ENCODE measurements at regions not wholly inside any gene's neighbourhood (a gene's known extent, or its start where the extent isn't known, plus 50 kb on each side); places are given as distances from the start of the nearest gene placed in this dataset.

- Histone ChIP-seq H3K9ac (no peak overlapping the region), H3K9me3 (no peaks in the 10 kb centered on the region), H3K27me3 (no peaks in the 10 kb centered on the region), H3K4me1 (no peaks in the 10 kb centered on the region), H3K27ac (no peak overlapping the region), H3K4me2 (no peak overlapping the region), H3K4me3 (no peak overlapping the region), H3K36me3 (no peaks in the 10 kb centered on the region), H4K20me1 (no peaks in the 10 kb centered on the region)
- TF ChIP-seq Cebpa-rat (IDR thresholded peaks at IDR 0.05): no peak
Measured at GRCh38 chr5:73365301-73365853, 83.2 kb downstream of the FOXD1 start.

GRCh38 chr5:73363911-73364730 lies 84.5 kb downstream of the FOXD1 start:
- Histone ChIP-seq H3K4me1 (no peaks in the 10 kb centered on the region), H3K9ac (no peak overlapping the region), H4K20me1 (no peaks in the 10 kb centered on the region), H3K4me3 (no peak overlapping the region), H3K4me2 (no peak overlapping the region), H3K36me3 (no peaks in the 10 kb centered on the region), H3K9me3 (no peaks in the 10 kb centered on the region), H3K27ac (no peak overlapping the region), H3K27me3 (no peaks in the 10 kb centered on the region)
- no peak for TF ChIP-seq Cebpa-rat (IDR thresholded peaks at IDR 0.05)

GRCh38 chr5:73359395-73359794 lies 89.2 kb downstream of the FOXD1 start:
- Histone ChIP-seq H4K20me1 (no peaks in the 10 kb centered on the region), H3K9ac (no peak overlapping the region), H3K27me3 (no peaks in the 10 kb centered on the region), H3K9me3 (no peaks in the 10 kb centered on the region), H3K4me2 (no peak overlapping the region), H3K4me3 (no peak overlapping the region), H3K36me3 (no peaks in the 10 kb centered on the region), H3K4me1 (no peaks in the 10 kb centered on the region), H3K27ac (no peak overlapping the region)
- no peak for TF ChIP-seq Cebpa-rat (IDR thresholded peaks at IDR 0.05)

- no peak for TF ChIP-seq Cebpa-rat (IDR thresholded peaks at IDR 0.05)
- Histone ChIP-seq H3K9ac (no peak overlapping the region), H3K27ac (no peak overlapping the region), H3K4me1 (no peaks in the 10 kb centered on the region), H3K9me3 (no peaks in the 10 kb centered on the region), H4K20me1 (no peaks in the 10 kb centered on the region), H3K4me2 (no peak overlapping the region), H3K27me3 (no peaks in the 10 kb centered on the region), H3K36me3 (no peaks in the 10 kb centered on the region), H3K4me3 (no peak overlapping the region)
Measured at GRCh38 chr5:73358366-73358765, 90.2 kb downstream of the FOXD1 start.

GRCh38 chr5:73357576-73357975 lies 91.0 kb downstream of the FOXD1 start:
- Histone ChIP-seq H4K20me1 (no peaks in the 10 kb centered on the region), H3K36me3 (no peaks in the 10 kb centered on the region)

GRCh38 chr5:73355108-73355507 lies 93.5 kb downstream of the FOXD1 start:
- no peaks in the 10 kb centered on the region for H3K4me1 ChIP-seq
- H3K4me3 ChIP-seq: no peak overlapping the region
- H4K20me1 ChIP-seq: no peaks in the 10 kb centered on the region
- H3K9me3 ChIP-seq: peaks cover 7% of the 10 kb centered on the region; the same call in 1 of the 2 replicates
- no peak overlapping the region for H3K9ac ChIP-seq
- no peaks in the 10 kb centered on the region for H3K36me3 ChIP-seq
- H3K27me3 ChIP-seq: no peaks in the 10 kb centered on the region
- H3K4me2 ChIP-seq: no peak overlapping the region
- no peak for TF ChIP-seq Cebpa-rat (IDR thresholded peaks at IDR 0.05)
- H3K27ac ChIP-seq: no peak overlapping the region

More at GRCh38 chr5:73357576-73357975, 91.0 kb downstream of the FOXD1 start:
- Histone ChIP-seq H3K9me3 (no peaks in the 10 kb centered on the region), H3K9ac (no peak overlapping the region), H3K4me1 (no peaks in the 10 kb centered on the region), H3K4me3 (no peak overlapping the region), H3K27ac (no peak overlapping the region), H3K27me3 (no peaks in the 10 kb centered on the region), H3K4me2 (no peak overlapping the region)
- TF ChIP-seq Cebpa-rat (IDR thresholded peaks at IDR 0.05): no peak

- no peak overlapping the region for H3K9ac ChIP-seq
- no peaks in the 10 kb centered on the region for H4K20me1 ChIP-seq
- TF ChIP-seq Cebpa-rat (IDR thresholded peaks at IDR 0.05): no peak
- no peaks in the 10 kb centered on the region for H3K27me3 ChIP-seq
- H3K4me2 ChIP-seq: no peak overlapping the region
- H3K4me1 ChIP-seq: no peaks in the 10 kb centered on the region
- no peaks in the 10 kb centered on the region for H3K36me3 ChIP-seq
- no peak overlapping the region for H3K4me3 ChIP-seq
- H3K9me3 ChIP-seq: peaks cover 7% of the 10 kb centered on the region; the same call in 1 of the 2 replicates
- no peak overlapping the region for H3K27ac ChIP-seq
Measured at GRCh38 chr5:73354406-73354805, 94.2 kb downstream of the FOXD1 start.

- H3K4me2 ChIP-seq: no peak overlapping the region
- H3K4me1 ChIP-seq: no peaks in the 10 kb centered on the region
- H3K9ac ChIP-seq: no peak overlapping the region
- no peaks in the 10 kb centered on the region for H3K36me3 ChIP-seq
- no peak overlapping the region for H3K27ac ChIP-seq
- TF ChIP-seq Cebpa-rat (IDR thresholded peaks at IDR 0.05): no peak
- H3K9me3 ChIP-seq: peaks cover 14% of the 10 kb centered on the region
- no peaks in the 10 kb centered on the region for H4K20me1 ChIP-seq
- H3K27me3 ChIP-seq: no peaks in the 10 kb centered on the region
- no peak overlapping the region for H3K4me3 ChIP-seq
Measured at GRCh38 chr5:73352649-73353230, 95.8 kb downstream of the FOXD1 start.

GRCh38 chr5:73352243-73352642 lies 96.3 kb downstream of the FOXD1 start:
- TF ChIP-seq Cebpa-rat (IDR thresholded peaks at IDR 0.05): no peak
- Histone ChIP-seq H3K4me3 (no peak overlapping the region), H4K20me1 (no peaks in the 10 kb centered on the region), H3K9ac (no peak overlapping the region), H3K4me1 (no peaks in the 10 kb centered on the region), H3K36me3 (no peaks in the 10 kb centered on the region), H3K27me3 (no peaks in the 10 kb centered on the region), H3K4me2 (no peak overlapping the region), H3K9me3 (peaks cover 18% of the 10 kb centered on the region), H3K27ac (no peak overlapping the region)

GRCh38 chr5:73351593-73351992 lies 97.0 kb downstream of the FOXD1 start:
- Histone ChIP-seq H3K9ac (no peak overlapping the region), H3K4me1 (no peaks in the 10 kb centered on the region), H4K20me1 (no peaks in the 10 kb centered on the region), H3K27me3 (no peaks in the 10 kb centered on the region), H3K36me3 (no peaks in the 10 kb centered on the region), H3K9me3 (peaks cover 25% of the 10 kb centered on the region), H3K4me3 (no peak overlapping the region), H3K4me2 (no peak overlapping the region), H3K27ac (no peak overlapping the region)
- no peak for TF ChIP-seq Cebpa-rat (IDR thresholded peaks at IDR 0.05)
